IMR-90 (cell line): ENCODE measurements at regions not wholly inside any gene's neighbourhood (a gene's known extent, or its start where the extent isn't known, plus 50 kb on each side); places are given as distances from the start of the nearest gene placed in this dataset.

ENCODE experiments used
- ATAC-seq: fragments of 200-7000 bp; cut with Tn5 transposase; 2 replicates; pipeline ENCODE4 v1.9.1; 2020; ENCODE audit warnings: low read depth, mild to moderate bottlenecking, moderate library complexity
- BruUV-seq: library from RNA; stranded (reverse); fragments of 400-500 nt; replicated peaks from 2 replicates; lab custom pipeline; 2021; lab: Mats Ljungman, UMichigan
- CTCF ChIA-PET: fragments of 300-600 bp; formaldehyde crosslinking; extraction: SDS; loops from one replicate; lab custom pipeline; 2021; ENCODE audit warnings: antibody characterized with exemption; lab: Yijun Ruan, JAX
- POLR2A ChIA-PET: fragments of 300-600 bp; sonication (Branson Sonifier 250); formaldehyde crosslinking; loops from one replicate; lab custom pipeline; 2022; ENCODE audit warnings: antibody characterized with exemption; ENCODE audit not compliant: unreplicated experiment; lab: Charles Lee
- DNase-seq: peaks from one replicate; pipeline ENCODE4 v3.0.0; 2013
- H2AFZ ChIP-seq: replicated peaks from 2 replicates; pipeline ENCODE3; 2013; ENCODE audit warnings: low read length, mild to moderate bottlenecking; ENCODE audit not compliant: poor library complexity
- H2AK5ac ChIP-seq: 2 replicates; pipeline ENCODE4 v1.6.1; 2013; ENCODE audit warnings: low read depth, low read length, inconsistent platforms
- H2AK9ac ChIP-seq: replicated peaks from 2 replicates; pipeline ENCODE3; 2013; ENCODE audit warnings: mild to moderate bottlenecking, low read depth, low read length, moderate library complexity; ENCODE audit not compliant: poor library complexity
- H2BK120ac ChIP-seq: 2 replicates; pipeline ENCODE4 v1.6.1; 2013; ENCODE audit warnings: low read depth, low read length, inconsistent platforms
- H2BK15ac ChIP-seq: 3 replicates; pipeline ENCODE4 v1.6.1; 2013; ENCODE audit warnings: low read depth, low read length, inconsistent platforms
- H2BK20ac ChIP-seq: 2 replicates; pipeline ENCODE4 v1.6.1; 2013; ENCODE audit warnings: low read depth, mild to moderate bottlenecking, inconsistent platforms, low read length, moderate library complexity
- H2BK5ac ChIP-seq: 2 replicates; pipeline ENCODE4 v1.6.1; 2013; ENCODE audit warnings: mild to moderate bottlenecking, low read depth, low read length, inconsistent platforms; ENCODE audit not compliant: poor library complexity, severe bottlenecking
- H3K14ac ChIP-seq: replicated peaks from 2 replicates; pipeline ENCODE4 v1.6.1; 2013; ENCODE audit warnings: low read depth, low read length, inconsistent platforms
- H3K18ac ChIP-seq: 2 replicates; pipeline ENCODE4 v1.6.1; 2013; ENCODE audit warnings: low read depth, low read length, control low read depth
- H3K23ac ChIP-seq: 2 replicates; pipeline ENCODE4 v1.6.1; 2013; ENCODE audit warnings: low read depth, low read length, inconsistent platforms
- H3K27ac ChIP-seq: 2 replicates; pipeline ENCODE4 v1.5.1; 2013; ENCODE audit warnings: mild to moderate bottlenecking, control low read depth, low read length; ENCODE audit not compliant: insufficient read depth
- H3K27me3 ChIP-seq: 2 replicates; pipeline ENCODE4 v1.6.1; 2013; ENCODE audit warnings: low read length; ENCODE audit not compliant: control insufficient read depth, insufficient read depth
- H3K36me3 ChIP-seq: 2 replicates; pipeline ENCODE4 v1.6.1; 2013; ENCODE audit warnings: low read length, mixed read lengths; ENCODE audit not compliant: control insufficient read depth, insufficient read depth
- H3K4ac ChIP-seq: 2 replicates; pipeline ENCODE4 v1.6.1; 2013; ENCODE audit warnings: low read depth, low read length, inconsistent platforms
- H3K4me1 ChIP-seq: 2 replicates; pipeline ENCODE4 v1.6.1; 2013; ENCODE audit warnings: low read length, mixed read lengths; ENCODE audit not compliant: control insufficient read depth, insufficient read depth
- H3K4me2 ChIP-seq: 2 replicates; pipeline ENCODE4 v1.6.1; 2013; ENCODE audit warnings: low read depth, mild to moderate bottlenecking, control low read depth, low read length, moderate library complexity
- H3K4me3 ChIP-seq: 2 replicates; pipeline ENCODE4 v1.5.1; 2013; ENCODE audit warnings: low read depth, mild to moderate bottlenecking, control low read depth, low read length, moderate library complexity; ENCODE audit not compliant: insufficient read depth
- H3K56ac ChIP-seq: 2 replicates; pipeline ENCODE4 v1.6.1; 2013; ENCODE audit warnings: low read length, inconsistent platforms; ENCODE audit not compliant: insufficient read depth; ENCODE audit errors: extremely low read depth
- H3K79me1 ChIP-seq, 2 experiments: 2 replicates each; pipeline ENCODE4 v1.6.1; 2013; ENCODE audit warnings: low read length in 2 of 2, inconsistent platforms in 1 of 2, low read depth in 1 of 2
- H3K9ac ChIP-seq: 2 replicates; pipeline ENCODE4 v1.6.1; 2013; ENCODE audit warnings: low read depth, low read length, control low read depth
- H3K9me1 ChIP-seq: 2 replicates; pipeline ENCODE4 v1.6.1; 2013; ENCODE audit warnings: low read length, inconsistent platforms; ENCODE audit not compliant: insufficient read depth
- H3K9me3 ChIP-seq: 2 replicates; pipeline ENCODE4 v1.6.1; 2013; ENCODE audit warnings: low read length; ENCODE audit not compliant: control insufficient read depth, insufficient read depth
- H4K20me1 ChIP-seq: 2 replicates; pipeline ENCODE4 v1.6.1; 2013; ENCODE audit warnings: low read length, inconsistent platforms; ENCODE audit not compliant: insufficient read depth
- H4K5ac ChIP-seq: 2 replicates; pipeline ENCODE4 v1.6.1; 2013; ENCODE audit warnings: mild to moderate bottlenecking, low read depth, low read length, control low read depth
- H4K8ac ChIP-seq, 2 experiments: 2 replicates each; pipeline ENCODE4 v1.6.1; 2013; ENCODE audit warnings: low read depth in 2 of 2, low read length in 2 of 2, control low read depth in 1 of 2, inconsistent platforms in 1 of 2
- H4K91ac ChIP-seq: 2 replicates; pipeline ENCODE4 v1.6.1; 2013; ENCODE audit warnings: low read depth, low read length, inconsistent platforms; ENCODE audit not compliant: insufficient read depth
- BHLHE40 ChIP-seq: fragments of 150-350 bp; IDR thresholded peaks from 2 replicates; pipeline ENCODE4 v1.6.1; 2016; ENCODE audit warnings: mild to moderate bottlenecking, low read depth, low read length
- CEBPB ChIP-seq: IDR thresholded peaks from 2 replicates; pipeline ENCODE4 v1.6.1; 2012; ENCODE audit warnings: low read depth, low read length, improper control_type of control experiment
- CHD1 ChIP-seq: IDR thresholded peaks from 2 replicates; pipeline ENCODE4 v1.6.1; 2012; ENCODE audit warnings: low read depth, low read length, improper control_type of control experiment
- FOS ChIP-seq: fragments of 150-350 bp; IDR thresholded peaks from 2 replicates; pipeline ENCODE4 v1.6.1; 2016; ENCODE audit warnings: low read depth, low read length
- MAFK ChIP-seq: IDR thresholded peaks from 2 replicates; pipeline ENCODE4 v1.6.1; 2012; ENCODE audit warnings: low read depth, low read length, improper control_type of control experiment
- MAZ ChIP-seq: IDR thresholded peaks from 2 replicates; pipeline ENCODE4 v1.6.1; 2012; ENCODE audit warnings: low read depth, mild to moderate bottlenecking, low read length, improper control_type of control experiment, moderate library complexity, borderline replicate concordance
- MXI1 ChIP-seq: IDR thresholded peaks from 2 replicates; pipeline ENCODE4 v1.6.1; 2012; ENCODE audit warnings: low read depth, mild to moderate bottlenecking, low read length, moderate library complexity, borderline replicate concordance
- NFE2L2 ChIP-seq: fragments of 150-350 bp; IDR thresholded peaks from 2 replicates; pipeline ENCODE4 v1.6.1; 2016; ENCODE audit warnings: low read depth, mild to moderate bottlenecking, low read length
- POLR2A ChIP-seq: IDR thresholded peaks from 2 replicates; pipeline ENCODE4 v1.6.1; 2012; ENCODE audit warnings: mild to moderate bottlenecking, low read depth, low read length
- RAD21 ChIP-seq: IDR thresholded peaks from 2 replicates; pipeline ENCODE4 v1.6.1; 2012; ENCODE audit warnings: low read length, improper control_type of control experiment
- RCOR1 ChIP-seq: IDR thresholded peaks from 2 replicates; pipeline ENCODE4 v1.6.1; 2012; ENCODE audit warnings: mild to moderate bottlenecking, low read length, improper control_type of control experiment; ENCODE audit not compliant: insufficient replicate concordance
- RFX5 ChIP-seq: IDR thresholded peaks from 2 replicates; pipeline ENCODE4 v1.8.0; 2012; ENCODE audit warnings: low read depth, mild to moderate bottlenecking, low read length, moderate library complexity
- SMC3 ChIP-seq: fragments of 150-350 bp; IDR thresholded peaks from 2 replicates; pipeline ENCODE4 v1.6.1; 2016; ENCODE audit warnings: low read depth, mild to moderate bottlenecking, antibody characterized with exemption, low read length, moderate library complexity
- USF2 ChIP-seq: fragments of 150-350 bp; IDR thresholded peaks from 2 replicates; pipeline ENCODE4 v1.6.1; 2017; ENCODE audit warnings: mild to moderate bottlenecking, antibody characterized with exemption, low read length, low read depth
- WGBS, 2 experiments: methylation state at CpG; one replicate each; pipeline versions ENCODE4 v1.1.5 to v1.1.7; 2013; ENCODE audit warnings: missing lambda C conversion rate in 2 of 2; ENCODE audit not compliant: insufficient read length in 1 of 2; ENCODE audit errors: extremely low coverage in 2 of 2; 5-methylcytosine and 5-hydroxymethylcytosine counted together
- dilution Hi-C: fragments of 300-500 bp; cut with HindIII; formaldehyde crosslinking; loops from one replicate; pipeline ENCODE4 v1.14.3; 2018; ENCODE audit warnings: low sequenced_read_pairs; ENCODE audit not compliant: unreplicated experiment
- in situ Hi-C: fragments of 300-500 bp; cut with MboI; formaldehyde crosslinking; loops from 3 replicates; pipeline ENCODE4 v1.14.3; 2019; ENCODE audit warnings: low sequenced_read_pairs, inconsistent platforms, mixed read lengths
- intact Hi-C: fragments of 100-400 bp; cut with micrococcal nuclease; formaldehyde crosslinking; loops from 2 replicates; pipeline ENCODE4 v1.10.0; 2022
- TF ChIP-seq, protein P1 (sequence below): conservative IDR thresholded peaks from 2 replicates; pipeline ENCODE4 v1.5.1; 2012; ENCODE audit warnings: mild to moderate bottlenecking, low read depth, low read length, improper control_type of control experiment
- TF ChIP-seq, protein P2 (sequence below): fragments of 150-350 bp; IDR thresholded peaks from 2 replicates; pipeline ENCODE4 v1.6.1; 2016; ENCODE audit warnings: low read depth, mild to moderate bottlenecking, low read length, moderate library complexity, borderline replicate concordance

DNA sequence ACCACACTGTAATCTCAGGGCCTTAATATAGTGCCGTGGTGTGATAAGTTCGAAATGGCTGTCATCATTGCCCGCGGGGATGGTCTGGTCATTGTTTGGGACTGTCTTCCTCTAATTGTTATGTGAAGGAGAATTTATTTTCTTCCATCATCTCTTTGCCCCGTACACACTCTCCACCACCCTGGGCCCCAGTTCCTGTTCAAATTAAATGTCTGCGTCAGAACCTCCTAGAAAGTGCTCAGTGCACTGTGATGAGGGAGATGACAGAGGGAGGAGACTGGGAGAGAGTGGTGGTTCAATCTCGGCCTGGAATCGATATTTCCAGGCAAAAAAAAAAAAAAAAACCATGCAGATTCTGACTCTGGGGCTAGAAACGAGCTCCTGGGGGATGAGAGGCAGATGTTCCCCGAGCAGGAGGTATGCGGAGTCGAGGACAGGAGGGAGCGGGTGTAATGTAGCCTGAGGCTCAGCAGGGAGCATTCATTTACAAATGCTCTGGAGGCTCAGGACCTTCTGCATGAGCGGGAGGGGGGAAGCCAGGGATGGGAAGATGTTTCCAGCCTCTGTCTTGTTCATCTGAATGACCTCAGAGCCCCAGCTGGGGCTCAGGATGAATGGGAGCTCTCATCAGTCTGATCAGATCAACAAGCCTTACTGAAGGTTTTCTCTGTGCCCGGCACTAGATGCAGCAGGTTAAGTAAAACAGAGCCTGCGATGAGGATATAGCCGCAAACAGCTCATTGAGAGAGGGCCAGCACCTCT lies 219.5 kb downstream of the TBX5 start:
- Histone ChIP-seq H2AK9ac (no peak overlapping the region), H3K79me1 (no peaks in the 10 kb centered on the region), H4K91ac (no peak overlapping the region), H3K4me3 (no peak overlapping the region), H3K9me3 (no peaks in the 10 kb centered on the region), H3K18ac (no peak overlapping the region), H3K4ac (no peak overlapping the region), H3K9ac (no peak overlapping the region), H2BK5ac (no peak overlapping the region), H3K14ac (no peak overlapping the region), H3K36me3 (no peaks in the 10 kb centered on the region), H4K5ac (no peak overlapping the region), H3K56ac (no peak overlapping the region), H2AFZ (no peak overlapping the region), H3K27ac (no peak overlapping the region), H3K9me1 (no peaks in the 10 kb centered on the region), H4K8ac (no peak overlapping the region), H2BK20ac (no peak overlapping the region), H2AK5ac (no peak overlapping the region), H2BK120ac (no peak overlapping the region), H3K23ac (no peak overlapping the region), H3K4me2 (no peak overlapping the region), H3K27me3 (peaks cover 2% of the 10 kb centered on the region; the same call in 1 of the 2 replicates), H3K4me1 (no peaks in the 10 kb centered on the region), H2BK15ac (no peak overlapping the region), H4K20me1 (no peaks in the 10 kb centered on the region)
- ChIA-PET CTCF (no interaction called here), POLR2A (no interaction called here)
- DNase-seq = no peak
- in situ Hi-C loops (no loop called here), dilution Hi-C loops (no loop called here), intact Hi-C loops (no loop called here)
- no peak for ATAC-seq
- 20% methylated on average over 3 of the region's 17 CpGs; no CpG with 5 or more reads in 1 of the 2 experiments for WGBS, 2 experiments
- TF ChIP-seq CEBPB (no peak), MAZ (no peak), BHLHE40 (no peak), FOS (no peak), POLR2A (no peak), RFX5 (no peak), CHD1 (no peak), SMC3 (no peak), MXI1 (no peak), MAFK (no peak), NFE2L2 (no peak), USF2 (no peak), RCOR1 (no peak), RAD21 (no peak)
- TF ChIP-seq, protein P1, sequence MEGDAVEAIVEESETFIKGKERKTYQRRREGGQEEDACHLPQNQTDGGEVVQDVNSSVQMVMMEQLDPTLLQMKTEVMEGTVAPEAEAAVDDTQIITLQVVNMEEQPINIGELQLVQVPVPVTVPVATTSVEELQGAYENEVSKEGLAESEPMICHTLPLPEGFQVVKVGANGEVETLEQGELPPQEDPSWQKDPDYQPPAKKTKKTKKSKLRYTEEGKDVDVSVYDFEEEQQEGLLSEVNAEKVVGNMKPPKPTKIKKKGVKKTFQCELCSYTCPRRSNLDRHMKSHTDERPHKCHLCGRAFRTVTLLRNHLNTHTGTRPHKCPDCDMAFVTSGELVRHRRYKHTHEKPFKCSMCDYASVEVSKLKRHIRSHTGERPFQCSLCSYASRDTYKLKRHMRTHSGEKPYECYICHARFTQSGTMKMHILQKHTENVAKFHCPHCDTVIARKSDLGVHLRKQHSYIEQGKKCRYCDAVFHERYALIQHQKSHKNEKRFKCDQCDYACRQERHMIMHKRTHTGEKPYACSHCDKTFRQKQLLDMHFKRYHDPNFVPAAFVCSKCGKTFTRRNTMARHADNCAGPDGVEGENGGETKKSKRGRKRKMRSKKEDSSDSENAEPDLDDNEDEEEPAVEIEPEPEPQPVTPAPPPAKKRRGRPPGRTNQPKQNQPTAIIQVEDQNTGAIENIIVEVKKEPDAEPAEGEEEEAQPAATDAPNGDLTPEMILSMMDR = no peak
- TF ChIP-seq, protein P2, sequence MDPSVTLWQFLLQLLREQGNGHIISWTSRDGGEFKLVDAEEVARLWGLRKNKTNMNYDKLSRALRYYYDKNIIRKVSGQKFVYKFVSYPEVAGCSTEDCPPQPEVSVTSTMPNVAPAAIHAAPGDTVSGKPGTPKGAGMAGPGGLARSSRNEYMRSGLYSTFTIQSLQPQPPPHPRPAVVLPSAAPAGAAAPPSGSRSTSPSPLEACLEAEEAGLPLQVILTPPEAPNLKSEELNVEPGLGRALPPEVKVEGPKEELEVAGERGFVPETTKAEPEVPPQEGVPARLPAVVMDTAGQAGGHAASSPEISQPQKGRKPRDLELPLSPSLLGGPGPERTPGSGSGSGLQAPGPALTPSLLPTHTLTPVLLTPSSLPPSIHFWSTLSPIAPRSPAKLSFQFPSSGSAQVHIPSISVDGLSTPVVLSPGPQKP = no peak
- no TSS peak for BruUV-seq
